Neural progenitor cell (in vitro differentiated cells): ENCODE measurements at regions not wholly inside any gene's neighbourhood (a gene's known extent, or its start where the extent isn't known, plus 50 kb on each side); places are given as distances from the start of the nearest gene placed in this dataset.

ENCODE experiments used
- DNase-seq: peaks from one replicate; pipeline ENCODE4 v3.0.0-alpha.2; 2016; ENCODE audit warnings: low spot score
- H2AFZ ChIP-seq: fragments of 200-600 bp; sonication (generic); replicated peaks from 2 replicates; pipeline ENCODE4 v1.6.1; 2016; ENCODE audit warnings: antibody characterized with exemption
- H3F3A ChIP-seq: fragments of 200-600 bp; sonication (generic); 2 replicates; pipeline ENCODE4 v1.6.1; 2016; ENCODE audit warnings: antibody characterized with exemption, low read depth
- H3K27ac ChIP-seq: fragments of 200-600 bp; sonication (generic); 2 replicates; pipeline ENCODE4 v1.5.1; 2016; ENCODE audit warnings: mild to moderate bottlenecking
- H3K27me3 ChIP-seq: fragments of 200-600 bp; sonication (generic); 2 replicates; pipeline ENCODE4 v1.6.1; 2016; ENCODE audit warnings: mild to moderate bottlenecking, moderate library complexity
- H3K36me3 ChIP-seq: fragments of 200-600 bp; sonication (generic); 2 replicates; pipeline ENCODE4 v1.5.1; 2016
- H3K4me1 ChIP-seq: fragments of 200-600 bp; sonication (generic); 2 replicates; pipeline ENCODE4 v1.6.1; 2016; ENCODE audit warnings: mixed run types
- H3K4me2 ChIP-seq: fragments of 200-600 bp; sonication (generic); 2 replicates; pipeline ENCODE4 v1.6.1; 2016
- H3K4me3 ChIP-seq: fragments of 200-600 bp; sonication (generic); 2 replicates; pipeline ENCODE4 v1.5.1; 2016
- H3K79me2 ChIP-seq: fragments of 200-600 bp; sonication (generic); 2 replicates; pipeline ENCODE4 v1.6.1; 2016; ENCODE audit warnings: low read depth
- H3K9ac ChIP-seq: fragments of 200-600 bp; sonication (generic); 2 replicates; pipeline ENCODE4 v1.6.1; 2016
- H3K9me3 ChIP-seq: fragments of 200-600 bp; sonication (generic); 2 replicates; pipeline ENCODE4 v1.5.1; 2016; ENCODE audit warnings: low read depth
- H4K20me1 ChIP-seq: fragments of 200-600 bp; sonication (generic); 2 replicates; pipeline ENCODE4 v1.6.1; 2016; ENCODE audit warnings: low read depth
- H3K27ac Mint-ChIP-seq: 3 replicates; pipeline ENCODE4 v1.8.0; 2021; ENCODE audit warnings: mixed read lengths
- H3K27me3 Mint-ChIP-seq: 2 replicates; pipeline ENCODE4 v1.8.0; 2022; ENCODE audit warnings: low read depth, mild to moderate bottlenecking, inconsistent platforms, moderate library complexity, mixed read lengths; ENCODE audit not compliant: insufficient read depth
- H3K36me3 Mint-ChIP-seq: 3 replicates; pipeline ENCODE4 v1.8.0; 2021; ENCODE audit warnings: mixed read lengths
- H3K4me1 Mint-ChIP-seq: 3 replicates; pipeline ENCODE4 v1.8.0; 2021; ENCODE audit warnings: mixed read lengths
- H3K4me3 Mint-ChIP-seq: 3 replicates; pipeline ENCODE4 v1.8.0; 2021; ENCODE audit warnings: mild to moderate bottlenecking, moderate library complexity, mixed read lengths
- H3K9me3 Mint-ChIP-seq: 3 replicates; pipeline ENCODE4 v1.8.0; 2020; ENCODE audit warnings: mixed read lengths
- CTCF ChIP-seq: fragments of 200-600 bp; sonication (generic); IDR thresholded peaks from 2 replicates; pipeline ENCODE4 v1.5.1; 2017; ENCODE audit warnings: antibody characterized with exemption, mild to moderate bottlenecking
- EZH2 ChIP-seq: fragments of 200-600 bp; sonication (generic); IDR thresholded peaks from 2 replicates; pipeline ENCODE4 v1.6.1; 2017; ENCODE audit warnings: antibody characterized with exemption, mild to moderate bottlenecking, moderate library complexity
- EZH2phosphoT487 ChIP-seq: fragments of 200-600 bp; sonication (generic); IDR thresholded peaks from 2 replicates; pipeline ENCODE4 v1.6.1; 2017; ENCODE audit warnings: antibody characterized with exemption

GRCh38 chr6:76451926-76452709 lies 379.7 kb upstream of the IMPG1 start:
- Histone ChIP-seq H3K4me2 (no peak overlapping the region), H3K27ac (no peak overlapping the region), H3K79me2 (no peaks in the 10 kb centered on the region), H3K27me3 (no peaks in the 10 kb centered on the region), H4K20me1 (no peaks in the 10 kb centered on the region), H2AFZ (no peak overlapping the region), H3K36me3 (no peaks in the 10 kb centered on the region), H3K4me3 (no peak overlapping the region), H3K9me3 (no peaks in the 10 kb centered on the region), H3K4me1 (no peaks in the 10 kb centered on the region), H3K9ac (no peak overlapping the region), H3F3A (no peaks in the 10 kb centered on the region)
- no peak for DNase-seq
- H3K9me3 Mint-ChIP-seq, result no peaks in the 10 kb centered on the region
- H3K27ac Mint-ChIP-seq, result no peak overlapping the region
- H3K27me3 Mint-ChIP-seq, result no peaks in the 10 kb centered on the region
- peaks cover 10% of the 10 kb centered on the region for H3K4me1 Mint-ChIP-seq
- no peaks in the 10 kb centered on the region for H3K36me3 Mint-ChIP-seq
- TF ChIP-seq EZH2 (no peak), CTCF (no peak), EZH2phosphoT487 (no peak)
- no peak overlapping the region for H3K4me3 Mint-ChIP-seq

- H3K27ac ChIP-seq, result no peak overlapping the region
- DNase-seq, result no peak
- no peak overlapping the region for H3K4me3 ChIP-seq
- H3K9me3 Mint-ChIP-seq, result peaks cover 4% of the 10 kb centered on the region
- no peak overlapping the region for H3K27ac Mint-ChIP-seq
- H3K9me3 ChIP-seq, result no peaks in the 10 kb centered on the region
- H3K27me3 Mint-ChIP-seq, result no peaks in the 10 kb centered on the region
- no peak overlapping the region for H3K9ac ChIP-seq
- no peaks in the 10 kb centered on the region for H3K4me1 ChIP-seq
- no peak overlapping the region for H2AFZ ChIP-seq
- no peaks in the 10 kb centered on the region for H3K79me2 ChIP-seq
- H3K4me3 Mint-ChIP-seq, result no peak overlapping the region
- no peak for TF ChIP-seq EZH2
- TF ChIP-seq CTCF, result no peak
- no peak for TF ChIP-seq EZH2phosphoT487
- H3K4me1 Mint-ChIP-seq, result peaks cover 10% of the 10 kb centered on the region
- no peaks in the 10 kb centered on the region for H3K36me3 Mint-ChIP-seq
- H3K4me2 ChIP-seq, result no peak overlapping the region
- no peaks in the 10 kb centered on the region for H3K36me3 ChIP-seq
- H3K27me3 ChIP-seq, result no peaks in the 10 kb centered on the region
- no peaks in the 10 kb centered on the region for H3F3A ChIP-seq
- no peaks in the 10 kb centered on the region for H4K20me1 ChIP-seq
Observed at GRCh38 chr6:76448109-76448508, 375.6 kb upstream of the IMPG1 start.

- peaks cover 4% of the 10 kb centered on the region for H3K9me3 Mint-ChIP-seq
- no peak overlapping the region for H3K27ac ChIP-seq
- no peaks in the 10 kb centered on the region for H4K20me1 ChIP-seq
- H3K79me2 ChIP-seq, result no peaks in the 10 kb centered on the region
- H2AFZ ChIP-seq, result no peak overlapping the region
- H3K36me3 Mint-ChIP-seq, result no peaks in the 10 kb centered on the region
- DNase-seq, result peak; percentile 15
- H3K4me1 Mint-ChIP-seq, result peaks cover 23% of the 10 kb centered on the region
- TF ChIP-seq EZH2 (no peak), EZH2phosphoT487 (no peak), CTCF (no peak)
- no peak overlapping the region for H3K4me3 Mint-ChIP-seq
- H3K9ac ChIP-seq, result no peak overlapping the region
- H3K4me2 ChIP-seq, result no peak overlapping the region
- H3K27me3 ChIP-seq, result no peaks in the 10 kb centered on the region
- H3K4me1 ChIP-seq, result peaks cover 10% of the 10 kb centered on the region
- no peaks in the 10 kb centered on the region for H3K27me3 Mint-ChIP-seq
- no peak overlapping the region for H3K4me3 ChIP-seq
- H3F3A ChIP-seq, result no peaks in the 10 kb centered on the region
- H3K36me3 ChIP-seq, result no peaks in the 10 kb centered on the region
- no peak overlapping the region for H3K27ac Mint-ChIP-seq
- H3K9me3 ChIP-seq, result no peaks in the 10 kb centered on the region
Observed at GRCh38 chr6:76441875-76442274, 369.4 kb upstream of the IMPG1 start.
